ENCODE measurements at regions not wholly inside any gene's neighbourhood (a gene's known extent, or its start where the extent isn't known, plus 50 kb on each side); places are given as distances from the start of the nearest gene placed in this dataset.

DNA sequence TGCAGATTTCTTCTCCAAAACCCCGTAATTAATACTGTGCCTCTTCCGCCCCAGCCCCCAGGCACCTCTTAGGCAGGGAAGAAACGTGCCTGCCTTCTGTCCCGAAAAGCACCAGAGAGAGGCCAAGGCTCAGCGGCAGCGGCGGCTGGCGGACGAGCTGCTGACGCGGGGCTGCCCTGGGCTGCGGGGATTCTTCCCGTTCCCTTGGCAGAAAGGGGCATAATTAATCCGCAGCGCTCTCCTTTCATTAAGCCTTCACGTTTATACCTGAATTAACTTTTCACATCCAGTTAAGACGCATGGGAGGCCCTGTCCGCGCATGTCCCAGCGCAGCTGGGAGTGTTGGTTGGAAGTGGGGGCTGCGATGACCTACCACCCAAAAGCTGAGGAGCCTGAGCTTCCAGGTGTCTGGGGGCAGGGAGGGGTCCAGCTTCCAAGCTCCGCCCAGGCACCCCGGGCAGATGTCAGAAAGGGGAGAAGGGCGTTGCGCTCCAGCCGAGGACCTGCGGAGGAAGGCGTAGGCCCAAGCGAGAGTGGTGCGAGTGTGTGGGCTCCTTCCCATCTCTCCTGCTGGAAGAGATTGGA, 167.4 kb upstream of the LRFN2 start:
- WGBS (ENCODE audit: insufficient coverage): 16% methylated on average over 19 of the region's 30 CpGs
- no peak for ATAC-seq (replicated peaks in 1 of 4)
- no peak overlapping the region for H3K4me3 Mint-ChIP-seq

GRCh38 chr6:40753675-40754448, 166.7 kb upstream of the LRFN2 start:
- Mint-ChIP-seq H3K27ac (no peak overlapping the region), H3K36me3 (no peaks in the 10 kb centered on the region), H3K4me1 (no peaks in the 10 kb centered on the region), H3K9me3 (no peaks in the 10 kb centered on the region), H3K4me3 (no peak overlapping the region), H3K27me3 (peaks cover 55 to 60% of the 10 kb centered on the region in 2 donors)
- no peaks in the 10 kb centered on the region for H3K9me3 ChIP-seq
- no peak for DNase-seq
- no peak for ATAC-seq (replicated peaks in 1 of 4)
- H3K4me3 ChIP-seq (ENCODE audit: control insufficient read depth in 1 of 2, extremely low read depth in 1 of 2, low read length in 1 of 2): no peak overlapping the region
- no peaks in the 10 kb centered on the region for H3K36me3 ChIP-seq (ENCODE audit: control insufficient read depth in 2 of 2, extremely low read depth in 1 of 2, insufficient read depth in 1 of 2, low read length in 1 of 2)
- no peak overlapping the region for H3K27ac ChIP-seq (ENCODE audit: low read length)
- no peaks in the 10 kb centered on the region for H3K4me1 ChIP-seq (ENCODE audit: control insufficient read depth in 1 of 2, extremely low read depth in 1 of 2, insufficient read depth in 2 of 2, low read length in 2 of 2)
- CTCF ChIA-PET: no interaction called here
- WGBS (ENCODE audit: insufficient coverage): 67% methylated on average over 1 of the region's 3 CpGs
- POLR2A ChIA-PET: no interaction called here
- H3K27me3 ChIP-seq (replicated peaks in 1 of 2; ENCODE audit: control insufficient read depth in 2 of 2, extremely low read depth in 1 of 2, insufficient read depth in 2 of 2, low read length in 1 of 2): peaks cover 15 to 49% of the 10 kb centered on the region in 2 experiments

More for the DNA sequence above, 167.4 kb upstream of the LRFN2 start:
- Mint-ChIP-seq H3K27ac (no peak overlapping the region), H3K27me3 (peaks cover 54 to 58% of the 10 kb centered on the region in 2 donors), H3K9me3 (no peaks in the 10 kb centered on the region), H3K36me3 (no peaks in the 10 kb centered on the region), H3K4me1 (no peaks in the 10 kb centered on the region)
- H3K9me3 ChIP-seq: no peaks in the 10 kb centered on the region
- no peak for DNase-seq
- peaks cover 15 to 49% of the 10 kb centered on the region in 2 experiments for H3K27me3 ChIP-seq (replicated peaks in 1 of 2; ENCODE audit: control insufficient read depth in 2 of 2, extremely low read depth in 1 of 2, insufficient read depth in 2 of 2, low read length in 1 of 2)
- no peak overlapping the region for H3K27ac ChIP-seq (ENCODE audit: low read length)
- no peaks in the 10 kb centered on the region for H3K4me1 ChIP-seq (ENCODE audit: control insufficient read depth in 1 of 2, extremely low read depth in 1 of 2, insufficient read depth in 2 of 2, low read length in 2 of 2)
- POLR2A ChIA-PET: no interaction called here
- H3K4me3 ChIP-seq (ENCODE audit: control insufficient read depth in 1 of 2, extremely low read depth in 1 of 2, low read length in 1 of 2): no peak overlapping the region
- no peaks in the 10 kb centered on the region for H3K36me3 ChIP-seq (ENCODE audit: control insufficient read depth in 2 of 2, extremely low read depth in 1 of 2, insufficient read depth in 1 of 2, low read length in 1 of 2)
- CTCF ChIA-PET: no interaction called here

GRCh38 chr6:40753048-40753447, 165.9 kb upstream of the LRFN2 start:
- H3K36me3 Mint-ChIP-seq: no peaks in the 10 kb centered on the region
- no peak overlapping the region for H3K27ac Mint-ChIP-seq
- no peak overlapping the region for H3K4me3 ChIP-seq (ENCODE audit: control insufficient read depth in 1 of 2, extremely low read depth in 1 of 2, low read length in 1 of 2)
- H3K36me3 ChIP-seq (ENCODE audit: control insufficient read depth in 2 of 2, extremely low read depth in 1 of 2, insufficient read depth in 1 of 2, low read length in 1 of 2): no peaks in the 10 kb centered on the region
- no peaks in the 10 kb centered on the region for H3K4me1 Mint-ChIP-seq
- WGBS (ENCODE audit: insufficient coverage): no CpG with 5 or more reads among the region's 3 CpGs
- ATAC-seq (replicated peaks in 1 of 4) (no peak), DNase-seq (no peak)
- POLR2A ChIA-PET: no interaction called here
- H3K27ac ChIP-seq (ENCODE audit: low read length): no peak overlapping the region
- H3K27me3 Mint-ChIP-seq: peaks cover 50 to 59% of the 10 kb centered on the region in 2 donors
- H3K9me3 Mint-ChIP-seq: no peaks in the 10 kb centered on the region
- H3K4me3 Mint-ChIP-seq: no peak overlapping the region
- peaks cover 15 to 44% of the 10 kb centered on the region in 2 experiments for H3K27me3 ChIP-seq (replicated peaks in 1 of 2; ENCODE audit: control insufficient read depth in 2 of 2, extremely low read depth in 1 of 2, insufficient read depth in 2 of 2, low read length in 1 of 2)
- CTCF ChIA-PET: no interaction called here
- no peaks in the 10 kb centered on the region for H3K4me1 ChIP-seq (ENCODE audit: control insufficient read depth in 1 of 2, extremely low read depth in 1 of 2, insufficient read depth in 2 of 2, low read length in 2 of 2)
- no peaks in the 10 kb centered on the region for H3K9me3 ChIP-seq

- no peaks in the 10 kb centered on the region for H3K9me3 ChIP-seq
- no peaks in the 10 kb centered on the region for H3K4me1 ChIP-seq (ENCODE audit: control insufficient read depth in 1 of 2, extremely low read depth in 1 of 2, insufficient read depth in 2 of 2, low read length in 2 of 2)
- Mint-ChIP-seq H3K27me3 (peaks cover 6 to 27% of the 10 kb centered on the region in 2 donors), H3K4me1 (no peaks in the 10 kb centered on the region), H3K9me3 (no peaks in the 10 kb centered on the region), H3K27ac (no peak overlapping the region), H3K36me3 (no peaks in the 10 kb centered on the region), H3K4me3 (no peak overlapping the region)
- no peak for DNase-seq
- WGBS (ENCODE audit: insufficient coverage): 69% methylated on average over 3 of the region's 4 CpGs
- peaks cover 0 to 6% of the 10 kb centered on the region in 2 experiments for H3K27me3 ChIP-seq (replicated peaks in 1 of 2; ENCODE audit: control insufficient read depth in 2 of 2, extremely low read depth in 1 of 2, insufficient read depth in 2 of 2, low read length in 1 of 2)
- no peak for ATAC-seq (replicated peaks in 1 of 4)
- H3K4me3 ChIP-seq (ENCODE audit: control insufficient read depth in 1 of 2, extremely low read depth in 1 of 2, low read length in 1 of 2): no peak overlapping the region
- H3K27ac ChIP-seq (ENCODE audit: low read length): no peak overlapping the region
- ChIA-PET CTCF (interaction anchor here in 1 of 2 donors (0.6 kb wide), 1 partner anchor 189 kb away, joined by 3 read pairs; no protein-coding TSS in a partner anchor), POLR2A (no interaction called here)
- no peaks in the 10 kb centered on the region for H3K36me3 ChIP-seq (ENCODE audit: control insufficient read depth in 2 of 2, extremely low read depth in 1 of 2, insufficient read depth in 1 of 2, low read length in 1 of 2)
These were observed 157.7 kb upstream of the LRFN2 start for GRCh38 chr6:40744835-40745234.

DNA sequence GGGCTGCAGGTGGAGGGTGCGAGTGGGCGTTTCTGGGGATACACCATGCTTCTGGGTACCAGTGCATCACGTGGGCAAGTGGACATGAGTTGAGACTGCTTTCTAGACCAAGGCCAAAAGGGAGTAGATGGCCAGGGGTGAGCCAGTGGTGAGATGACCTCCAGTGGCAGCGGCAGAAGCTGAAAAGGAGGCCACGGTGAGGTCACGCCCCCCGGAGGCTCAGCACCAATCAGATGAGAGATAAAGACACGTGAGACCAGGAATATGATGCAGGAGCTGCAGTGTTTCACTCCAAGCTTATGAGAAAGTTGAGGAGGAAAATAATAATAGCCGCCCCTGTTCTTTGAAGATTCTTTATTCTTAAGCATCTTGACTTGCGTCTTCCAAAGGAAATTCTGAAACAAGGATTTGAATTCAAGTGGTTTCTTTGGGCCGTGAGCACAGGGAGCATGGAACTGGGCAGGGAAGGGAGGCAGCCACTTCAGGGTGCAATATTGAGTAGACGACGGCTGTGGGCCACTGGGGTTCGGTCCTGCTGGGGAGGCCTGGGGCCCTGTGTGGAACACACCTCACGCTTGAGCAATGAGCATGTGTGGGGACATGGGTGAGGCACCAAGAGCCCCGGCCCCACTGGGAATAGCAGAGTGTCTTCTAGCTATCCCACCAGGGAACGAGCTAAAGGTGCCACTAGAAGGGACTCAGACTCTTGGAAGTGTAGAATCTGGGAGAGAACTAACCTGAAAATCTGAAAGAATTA, 156.7 kb upstream of the LRFN2 start:
- WGBS (ENCODE audit: insufficient coverage): 82% methylated on average over 14 of the region's 17 CpGs
- H3K4me3 Mint-ChIP-seq: no peak overlapping the region
- Histone ChIP-seq H3K27me3 (replicated peaks in 1 of 2; ENCODE audit: control insufficient read depth in 2 of 2, extremely low read depth in 1 of 2, insufficient read depth in 2 of 2, low read length in 1 of 2) (peaks cover 0 to 6% of the 10 kb centered on the region in 2 experiments), H3K4me3 (ENCODE audit: control insufficient read depth in 1 of 2, extremely low read depth in 1 of 2, low read length in 1 of 2) (no peak overlapping the region), H3K27ac (ENCODE audit: low read length) (no peak overlapping the region), H3K4me1 (ENCODE audit: control insufficient read depth in 1 of 2, extremely low read depth in 1 of 2, insufficient read depth in 2 of 2, low read length in 2 of 2) (no peaks in the 10 kb centered on the region), H3K36me3 (ENCODE audit: control insufficient read depth in 2 of 2, extremely low read depth in 1 of 2, insufficient read depth in 1 of 2, low read length in 1 of 2) (no peaks in the 10 kb centered on the region), H3K9me3 (no peaks in the 10 kb centered on the region)
- H3K36me3 Mint-ChIP-seq: no peaks in the 10 kb centered on the region
- no peaks in the 10 kb centered on the region for H3K4me1 Mint-ChIP-seq
- CTCF ChIA-PET: no interaction called here
- no peak for DNase-seq
- ATAC-seq (replicated peaks in 1 of 4): no peak
- no peak overlapping the region for H3K27ac Mint-ChIP-seq
- POLR2A ChIA-PET: no interaction called here
- H3K9me3 Mint-ChIP-seq: no peaks in the 10 kb centered on the region
- H3K27me3 Mint-ChIP-seq: peaks cover 6 to 21% of the 10 kb centered on the region in 2 donors

DNA sequence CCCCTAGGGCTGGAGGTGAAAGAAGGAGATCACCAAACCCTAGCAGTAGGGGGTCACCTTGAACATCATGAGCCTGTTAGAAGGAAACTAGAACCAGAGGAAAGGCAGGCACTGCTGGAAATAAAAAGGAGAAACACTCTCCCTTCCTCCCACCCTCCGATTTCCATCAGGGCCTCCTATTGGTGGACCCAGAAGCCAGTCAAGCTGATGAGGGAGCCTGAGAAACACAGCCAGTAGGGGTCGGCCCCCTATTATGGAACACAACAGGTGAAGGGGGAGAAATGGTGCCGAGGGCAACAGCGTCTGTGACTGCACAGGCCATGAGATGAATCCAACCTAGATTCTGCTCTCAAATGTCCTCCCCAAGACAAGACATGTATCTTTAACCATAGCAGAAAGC, 156.1 kb upstream of the LRFN2 start:
- Histone ChIP-seq H3K36me3 (ENCODE audit: control insufficient read depth in 2 of 2, extremely low read depth in 1 of 2, insufficient read depth in 1 of 2, low read length in 1 of 2) (no peaks in the 10 kb centered on the region), H3K9me3 (no peaks in the 10 kb centered on the region), H3K4me1 (ENCODE audit: control insufficient read depth in 1 of 2, extremely low read depth in 1 of 2, insufficient read depth in 2 of 2, low read length in 2 of 2) (no peaks in the 10 kb centered on the region), H3K4me3 (ENCODE audit: control insufficient read depth in 1 of 2, extremely low read depth in 1 of 2, low read length in 1 of 2) (no peak overlapping the region), H3K27ac (ENCODE audit: low read length) (no peak overlapping the region), H3K27me3 (replicated peaks in 1 of 2; ENCODE audit: control insufficient read depth in 2 of 2, extremely low read depth in 1 of 2, insufficient read depth in 2 of 2, low read length in 1 of 2) (peaks cover 0 to 6% of the 10 kb centered on the region in 2 experiments)
- 20% methylated on average over 1 of the region's 4 CpGs for WGBS (ENCODE audit: insufficient coverage)
- no peaks in the 10 kb centered on the region for H3K36me3 Mint-ChIP-seq
- no peaks in the 10 kb centered on the region for H3K9me3 Mint-ChIP-seq
- H3K4me3 Mint-ChIP-seq: no peak overlapping the region
- ATAC-seq (replicated peaks in 1 of 4) (no peak), DNase-seq (no peak)
- CTCF ChIA-PET: no interaction called here
- peaks cover 8 to 21% of the 10 kb centered on the region in 2 donors for H3K27me3 Mint-ChIP-seq
- H3K4me1 Mint-ChIP-seq: no peaks in the 10 kb centered on the region
- no peak overlapping the region for H3K27ac Mint-ChIP-seq
- POLR2A ChIA-PET: no interaction called here
